Body of pancreas (tissue), 4 donors: ENCODE measurements at regions not wholly inside any gene's neighbourhood (a gene's known extent, or its start where the extent isn't known, plus 50 kb on each side); places are given as distances from the start of the nearest gene placed in this dataset.

ENCODE experiments used
- ATAC-seq: fragments of 150-250 bp; one replicate; pipeline ENCODE4 v1.9.1; 2016
- DNase-seq, 4 donors: peaks; one replicate each; pipeline ENCODE4 v3.0.0-alpha.2; 2019
- H3K27ac ChIP-seq, 4 donors: fragments of 200-600 bp; sonication (generic); 1 replicate in 3 of 4; 2 replicates in 1 of 4; pipeline versions ENCODE4 v1.5.1 to v1.6.1; 2016 to 2019; ENCODE audit warnings: mild to moderate bottlenecking in 1 of 4, mixed read lengths in 1 of 4, moderate library complexity in 1 of 4
- H3K27me3 ChIP-seq, 2 donors: fragments of 200-600 bp; sonication (generic); one replicate each; pipeline ENCODE4 v1.6.0; 2016; ENCODE audit warnings: mild to moderate bottlenecking in 1 of 2
- H3K36me3 ChIP-seq, 2 donors: fragments of 200-600 bp; sonication (generic); replicated peaks in 1 of 2; 2 replicates each; pipeline ENCODE4 v1.5.1; 2016; ENCODE audit warnings: low read depth in 2 of 2; ENCODE audit not compliant: insufficient read depth in 1 of 2
- H3K4me1 ChIP-seq: fragments of 200-600 bp; sonication (generic); one replicate; pipeline ENCODE4 v1.6.0; 2016
- H3K4me3 ChIP-seq, 2 donors: fragments of 200-600 bp; sonication (generic); 1 replicate in 1 of 2; 2 replicates in 1 of 2; pipeline ENCODE4 v1.5.1; 2016 to 2019
- H3K9me3 ChIP-seq, 3 donors: fragments of 200-600 bp; sonication (generic); 1 replicate in 2 of 3; 2 replicates in 1 of 3; pipeline ENCODE4 v1.5.1; 2016
- POLR2A ChIP-seq, 3 donors: fragments of 450-650 bp; IDR thresholded peaks; one replicate each; pipeline ENCODE4 v1.6.1; 2016; ENCODE audit warnings: antibody characterized with exemption in 3 of 3, mild to moderate bottlenecking in 2 of 3
- WGBS, 2 donors: methylation state at CpG; one replicate each; pipeline ENCODE4 v1.1.5; 2017; 5-methylcytosine and 5-hydroxymethylcytosine counted together
- intact Hi-C: fragments of 100-400 bp; cut with DNase I; formaldehyde crosslinking; loops from one replicate; pipeline ENCODE4 v1.15.1; 2023
- TF ChIP-seq, protein P1 (sequence below), 7 experiments: fragments of 450-650 bp in 4 of 7; fragments of 200-600 bp in 3 of 7; sonication (generic) in 3 of 7; IDR thresholded peaks; one replicate each; pipeline ENCODE4 v1.5.1; 2016 to 2019; ENCODE audit warnings: antibody characterized with exemption in 7 of 7

- Histone ChIP-seq H3K27me3 (no peaks in the 10 kb centered on the region), H3K4me3 (no peak overlapping the region), H3K9me3 (no peaks in the 10 kb centered on the region), H3K4me1 (no peaks in the 10 kb centered on the region), H3K27ac (no peak overlapping the region), H3K36me3 (no peaks in the 10 kb centered on the region)
- TF ChIP-seq POLR2A (IDR thresholded peaks at IDR 0.05): no peak
- TF ChIP-seq, protein P1, sequence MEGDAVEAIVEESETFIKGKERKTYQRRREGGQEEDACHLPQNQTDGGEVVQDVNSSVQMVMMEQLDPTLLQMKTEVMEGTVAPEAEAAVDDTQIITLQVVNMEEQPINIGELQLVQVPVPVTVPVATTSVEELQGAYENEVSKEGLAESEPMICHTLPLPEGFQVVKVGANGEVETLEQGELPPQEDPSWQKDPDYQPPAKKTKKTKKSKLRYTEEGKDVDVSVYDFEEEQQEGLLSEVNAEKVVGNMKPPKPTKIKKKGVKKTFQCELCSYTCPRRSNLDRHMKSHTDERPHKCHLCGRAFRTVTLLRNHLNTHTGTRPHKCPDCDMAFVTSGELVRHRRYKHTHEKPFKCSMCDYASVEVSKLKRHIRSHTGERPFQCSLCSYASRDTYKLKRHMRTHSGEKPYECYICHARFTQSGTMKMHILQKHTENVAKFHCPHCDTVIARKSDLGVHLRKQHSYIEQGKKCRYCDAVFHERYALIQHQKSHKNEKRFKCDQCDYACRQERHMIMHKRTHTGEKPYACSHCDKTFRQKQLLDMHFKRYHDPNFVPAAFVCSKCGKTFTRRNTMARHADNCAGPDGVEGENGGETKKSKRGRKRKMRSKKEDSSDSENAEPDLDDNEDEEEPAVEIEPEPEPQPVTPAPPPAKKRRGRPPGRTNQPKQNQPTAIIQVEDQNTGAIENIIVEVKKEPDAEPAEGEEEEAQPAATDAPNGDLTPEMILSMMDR (IDR thresholded peaks at IDR 0.05): no peak
- 64 to 67% methylated on average over 2 of the region's 2 CpGs for WGBS, 2 donors
- DNase-seq (no peak), ATAC-seq (no peak)
- intact Hi-C loops: no loop called here
Observed at GRCh38 chr5:105677291-105677690, 1993.4 kb downstream of the EFNA5 start.

GRCh38 chr5:105670596-105670995 is 2000.1 kb downstream of the EFNA5 start:
- Histone ChIP-seq H3K4me3 (no peak overlapping the region), H3K27me3 (no peaks in the 10 kb centered on the region), H3K27ac (no peak overlapping the region), H3K4me1 (no peaks in the 10 kb centered on the region), H3K36me3 (no peaks in the 10 kb centered on the region), H3K9me3 (no peaks in the 10 kb centered on the region)
- ATAC-seq (no peak), DNase-seq (no peak)
- WGBS, 2 donors: 64 to 69% methylated on average over 3 of the region's 3 CpGs
- TF ChIP-seq POLR2A (IDR thresholded peaks at IDR 0.05): no peak
- TF ChIP-seq, protein P1 (IDR thresholded peaks at IDR 0.05): no peak
- intact Hi-C loops: no loop called here

GRCh38 chr5:105663671-105664070 is 2007.1 kb downstream of the EFNA5 start:
- WGBS, 2 donors: 72 to 81% methylated on average over 4 of the region's 4 CpGs
- TF ChIP-seq, protein P1 (IDR thresholded peaks at IDR 0.05): no peak
- H3K27ac ChIP-seq: no peak overlapping the region
- DNase-seq: no peak
- H3K4me3 ChIP-seq: no peak overlapping the region
- H3K36me3 ChIP-seq: no peaks in the 10 kb centered on the region
- no peaks in the 10 kb centered on the region for H3K4me1 ChIP-seq
- no peaks in the 10 kb centered on the region for H3K9me3 ChIP-seq
- H3K27me3 ChIP-seq: no peaks in the 10 kb centered on the region
- ATAC-seq: no peak
- intact Hi-C loops: no loop called here

- 59% methylated on average over 3 of the region's 3 CpGs for WGBS, 2 donors
- TF ChIP-seq, protein P1 (IDR thresholded peaks at IDR 0.05): no peak
- no peak for TF ChIP-seq POLR2A (IDR thresholded peaks at IDR 0.05)
- no peak for DNase-seq
Observed at GRCh38 chr5:105659396-105659795, 2011.3 kb downstream of the EFNA5 start.

GRCh38 chr5:105640328-105640727 is 2030.4 kb downstream of the EFNA5 start:
- H3K9me3 ChIP-seq: no peaks in the 10 kb centered on the region
- intact Hi-C loops: no loop called here
- 72 to 83% methylated on average over 12 to 14 of the region's 14 CpGs for WGBS, 2 donors

More at GRCh38 chr5:105659396-105659795, 2011.3 kb downstream of the EFNA5 start:
- no peaks in the 10 kb centered on the region for H3K36me3 ChIP-seq
- no peaks in the 10 kb centered on the region for H3K27me3 ChIP-seq
- intact Hi-C loops: no loop called here
- H3K9me3 ChIP-seq: no peaks in the 10 kb centered on the region
- no peak overlapping the region for H3K4me3 ChIP-seq
- H3K27ac ChIP-seq: no peak overlapping the region
- no peak for ATAC-seq
- no peaks in the 10 kb centered on the region for H3K4me1 ChIP-seq

More at GRCh38 chr5:105640328-105640727, 2030.4 kb downstream of the EFNA5 start:
- DNase-seq: no peak
- ATAC-seq: no peak
- Histone ChIP-seq H3K4me3 (no peak overlapping the region), H3K27me3 (no peaks in the 10 kb centered on the region), H3K4me1 (no peaks in the 10 kb centered on the region), H3K36me3 (no peaks in the 10 kb centered on the region), H3K27ac (no peak overlapping the region)
- TF ChIP-seq POLR2A (IDR thresholded peaks at IDR 0.05): no peak
- TF ChIP-seq, protein P1 (IDR thresholded peaks at IDR 0.05): no peak
